Endothelial cell of hepatic sinusoid (primary cell): ENCODE measurements at regions not wholly inside any gene's neighbourhood (a gene's known extent, or its start where the extent isn't known, plus 50 kb on each side); places are given as distances from the start of the nearest gene placed in this dataset.
"Not testable (repeated sequence)": the region's sequence is repeated elsewhere in the genome, so short reads cannot be mapped to it uniquely, and the experiment has no call there.

Experiments
- in situ Hi-C: cut with HindIII; loops from 2 replicates; pipeline ENCODE4 v1.10.0; 2017; ENCODE audit warnings: low sequenced_read_pairs

GRCh38 chr10:63675171-63675570, 154.0 kb downstream of the REEP3 start:
- in situ Hi-C loops, result loop anchor here (5.0 kb wide), 2 partner anchors 42 to 43 kb away; no protein-coding TSS in a partner anchor

- in situ Hi-C loops, result loop anchor here (5.0 kb wide), 2 partner anchors 40 to 45 kb away; no protein-coding TSS in a partner anchor
Observed at GRCh38 chr10:63677001-63677400, 155.8 kb downstream of the REEP3 start.

GRCh38 chr10:63680545-63680944, 159.3 kb downstream of the REEP3 start:
- in situ Hi-C loops, result not testable (repeated sequence)

- in situ Hi-C loops, result no loop called here
Observed at GRCh38 chr10:63681993-63682697, 160.9 kb downstream of the REEP3 start.

- in situ Hi-C loops, result not testable (repeated sequence)
Observed at GRCh38 chr10:63682698-63683052, 161.5 kb downstream of the REEP3 start.

- in situ Hi-C loops, result no loop called here
Observed at GRCh38 chr10:63683223-63683622, 162.0 kb downstream of the REEP3 start.

- in situ Hi-C loops, result no loop called here
Observed at GRCh38 chr10:63683686-63684085, 162.5 kb downstream of the REEP3 start.

GRCh38 chr10:63684257-63684936, 163.2 kb downstream of the REEP3 start:
- in situ Hi-C loops, result no loop called here

- in situ Hi-C loops, result no loop called here
Observed at GRCh38 chr10:63689768-63690167, 168.6 kb downstream of the REEP3 start.

GRCh38 chr10:63692220-63692896, 171.2 kb downstream of the REEP3 start:
- in situ Hi-C loops, result no loop called here

GRCh38 chr10:63693021-63693420, 171.8 kb downstream of the REEP3 start:
- in situ Hi-C loops, result not testable (repeated sequence)

GRCh38 chr10:63696205-63696604, 175.0 kb downstream of the REEP3 start:
- in situ Hi-C loops, result no loop called here

GRCh38 chr10:63697956-63698786, 177.0 kb downstream of the REEP3 start:
- in situ Hi-C loops, result no loop called here

- in situ Hi-C loops, result no loop called here
Observed at GRCh38 chr10:63698787-63699150, 177.6 kb downstream of the REEP3 start.

GRCh38 chr10:63699785-63700613, 178.8 kb downstream of the REEP3 start:
- in situ Hi-C loops, result loop anchor here (25.0 kb wide), 1 partner anchor 188 kb away; the partner anchor contains the start of gene REEP3

GRCh38 chr10:63700631-63701156, 179.5 kb downstream of the REEP3 start:
- in situ Hi-C loops, result loop anchor here (25.0 kb wide), 1 partner anchor 188 kb away; the partner anchor contains the start of gene REEP3

- in situ Hi-C loops, result loop anchor here (25.0 kb wide), 1 partner anchor 190 kb away; the partner anchor contains the start of gene REEP3
Observed at GRCh38 chr10:63702092-63702491, 180.9 kb downstream of the REEP3 start.

- in situ Hi-C loops, result loop anchor here (25.0 kb wide), 1 partner anchor 191 kb away; the partner anchor contains the start of gene REEP3
Observed at GRCh38 chr10:63703113-63703670, 182.0 kb downstream of the REEP3 start.

GRCh38 chr10:63703740-63704345, 182.6 kb downstream of the REEP3 start:
- in situ Hi-C loops, result loop anchor here (25.0 kb wide), 1 partner anchor 192 kb away; the partner anchor contains the start of gene REEP3
